Activated gamma-delta T cell (primary cell): ENCODE measurements at regions not wholly inside any gene's neighbourhood (a gene's known extent, or its start where the extent isn't known, plus 50 kb on each side); places are given as distances from the start of the nearest gene placed in this dataset.
"Not testable (repeated sequence)": the region's sequence is repeated elsewhere in the genome, so short reads cannot be mapped to it uniquely, and the experiment has no call there.

Experiments
- DNase-seq: peaks from one replicate; lab custom pipeline; 2025; lab: John Stamatoyannopoulos, UW

DNA sequence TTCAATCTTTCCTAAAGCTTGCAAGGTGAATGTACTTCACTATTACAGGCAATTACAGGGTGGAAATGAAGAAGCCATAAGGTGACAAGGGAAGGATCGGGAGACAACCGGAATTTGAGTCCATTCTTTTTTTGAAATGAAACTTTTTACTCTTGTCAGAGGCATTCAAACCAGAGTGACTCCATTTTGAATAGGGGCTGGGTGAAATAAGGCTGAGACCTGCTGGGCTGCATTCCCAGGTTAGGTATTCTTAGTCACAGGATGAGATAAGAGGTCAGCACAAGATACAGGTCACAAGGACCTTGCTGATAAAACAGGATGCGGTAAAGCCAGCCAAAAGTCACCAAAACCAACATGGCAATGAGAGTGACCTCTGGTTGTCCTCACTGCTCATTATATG lies 363.3 kb downstream of the TYW1 start:
- DNase-seq = no peak

DNA sequence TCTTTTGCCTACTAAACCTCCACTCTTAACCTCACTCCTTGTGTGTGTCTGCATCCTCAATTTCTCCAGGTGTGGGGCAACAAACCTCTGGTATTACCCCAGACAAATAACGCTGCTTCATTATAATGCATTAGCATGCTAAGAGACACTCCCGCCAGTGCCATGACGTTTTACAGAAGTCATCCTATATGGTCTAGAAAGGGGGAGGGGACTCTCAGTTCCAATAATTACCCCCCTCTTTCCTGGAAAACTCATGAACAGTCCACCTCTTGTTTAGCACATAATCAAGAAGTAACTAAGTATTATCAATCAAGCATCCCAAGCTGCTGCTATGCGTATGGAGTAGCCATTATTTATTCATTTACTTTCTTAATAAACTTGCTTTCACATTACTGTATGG lies 364.5 kb downstream of the TYW1 start:
- no peak for DNase-seq

DNA sequence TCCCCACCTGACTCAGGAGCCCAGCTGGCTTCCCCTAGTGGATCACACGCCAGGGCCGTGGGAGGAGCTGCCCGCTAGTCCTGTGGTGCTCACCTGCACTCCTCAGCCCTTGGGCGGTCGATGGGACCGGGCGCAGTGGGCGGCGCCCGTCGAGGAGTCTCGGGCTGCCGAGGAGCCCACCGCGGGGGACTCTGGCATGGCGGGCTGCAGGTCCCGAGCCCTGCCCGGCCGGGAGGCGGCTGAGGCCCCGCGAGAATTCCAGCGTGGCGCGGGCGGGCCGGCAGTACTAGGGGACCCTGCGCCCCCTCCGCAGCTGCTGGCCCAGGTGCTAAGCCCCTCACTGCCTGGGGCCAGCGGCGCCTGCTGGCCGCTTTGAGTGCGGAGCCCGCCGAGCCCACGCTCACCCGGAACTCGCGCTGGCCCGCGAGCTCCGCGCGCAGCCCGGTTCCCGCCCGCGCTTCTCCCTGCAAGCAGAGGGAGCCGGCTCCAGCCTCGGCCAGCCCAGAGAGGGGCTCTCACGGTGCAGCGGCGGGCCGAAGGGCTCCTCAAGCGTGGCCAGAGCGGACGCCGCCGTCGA lies 367.9 kb downstream of the TYW1 start:
- DNase-seq = no peak

DNA sequence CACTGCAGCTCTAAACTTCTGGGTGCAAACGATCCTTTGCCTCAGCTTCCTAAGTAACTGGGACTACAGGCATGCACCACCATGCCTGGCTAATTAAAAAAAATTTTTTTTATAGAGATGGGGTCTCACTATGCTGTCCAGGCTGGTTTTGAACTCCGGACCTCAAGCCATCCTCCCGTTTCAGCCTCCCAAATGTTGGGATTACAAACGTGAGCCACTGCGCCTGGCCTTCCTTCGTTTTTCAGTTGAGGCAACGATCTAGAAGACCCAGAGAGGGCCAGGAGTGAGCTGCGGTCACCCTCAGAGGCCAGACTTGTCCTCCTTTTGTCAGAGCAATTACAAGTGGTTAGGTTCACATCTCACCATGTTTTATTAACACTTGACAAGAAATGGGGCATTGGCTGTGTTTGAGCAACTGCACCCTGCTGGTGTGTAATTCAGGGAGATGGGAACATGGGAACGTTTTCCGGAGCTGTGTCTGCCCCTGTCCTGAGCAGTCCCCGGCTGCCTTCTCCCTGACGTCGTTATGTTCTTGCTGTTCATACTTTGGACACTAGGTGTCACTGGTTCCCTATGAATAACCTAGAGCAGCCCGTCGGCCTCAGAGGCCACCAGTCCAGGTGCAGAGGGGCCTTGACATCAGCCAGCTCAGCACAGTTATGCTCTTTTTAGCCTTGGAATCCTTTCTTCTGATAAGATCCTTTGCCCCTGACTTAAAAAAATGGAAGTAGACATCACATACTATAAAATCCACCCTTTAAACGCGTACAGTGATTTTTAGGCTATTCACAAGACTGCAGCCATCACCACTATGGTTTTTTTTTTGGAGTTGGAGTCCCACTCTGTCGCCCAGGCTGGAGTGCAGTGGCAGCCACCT lies 375.0 kb downstream of the TYW1 start:
- no peak for DNase-seq

DNA sequence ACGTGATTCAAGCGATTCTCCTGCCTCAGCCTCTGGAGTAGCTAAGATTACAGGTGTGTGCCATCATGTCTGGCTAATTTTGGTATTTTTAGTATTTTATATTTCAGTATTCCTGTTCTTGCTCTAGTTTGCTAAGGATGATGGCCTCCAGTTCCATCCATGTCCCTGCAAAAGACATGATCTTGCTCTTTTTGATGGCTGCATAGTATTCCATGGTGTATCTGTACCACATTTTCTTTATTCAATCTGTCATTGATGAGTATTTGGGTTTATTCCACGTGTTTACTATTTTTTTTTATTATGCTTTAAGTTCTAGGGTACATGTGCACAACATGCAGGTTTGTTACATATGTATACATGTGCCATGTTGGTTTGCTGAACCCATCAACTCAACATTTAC lies 376.8 kb downstream of the TYW1 start:
- DNase-seq = not testable (repeated sequence)

DNA sequence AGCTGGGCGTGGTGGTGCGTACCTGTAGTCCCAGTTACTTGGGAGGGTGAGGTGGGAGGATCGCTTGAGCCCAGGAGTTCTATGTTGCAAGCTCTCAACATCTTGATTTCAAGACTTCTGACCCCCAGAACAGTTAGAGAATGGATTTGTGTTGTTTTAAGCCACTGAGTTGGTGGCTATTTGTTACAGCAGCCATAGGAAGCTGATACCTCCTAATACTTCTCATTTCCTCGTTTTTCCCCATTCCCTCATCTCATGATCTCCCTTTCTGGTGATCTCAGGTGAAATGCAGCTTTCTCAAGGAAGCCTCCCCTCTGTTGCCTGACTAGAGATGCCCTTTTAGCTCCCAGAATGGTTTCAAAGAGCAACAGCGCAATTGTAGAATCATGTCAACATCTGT lies 378.8 kb downstream of the TYW1 start:
- DNase-seq = no peak

DNA sequence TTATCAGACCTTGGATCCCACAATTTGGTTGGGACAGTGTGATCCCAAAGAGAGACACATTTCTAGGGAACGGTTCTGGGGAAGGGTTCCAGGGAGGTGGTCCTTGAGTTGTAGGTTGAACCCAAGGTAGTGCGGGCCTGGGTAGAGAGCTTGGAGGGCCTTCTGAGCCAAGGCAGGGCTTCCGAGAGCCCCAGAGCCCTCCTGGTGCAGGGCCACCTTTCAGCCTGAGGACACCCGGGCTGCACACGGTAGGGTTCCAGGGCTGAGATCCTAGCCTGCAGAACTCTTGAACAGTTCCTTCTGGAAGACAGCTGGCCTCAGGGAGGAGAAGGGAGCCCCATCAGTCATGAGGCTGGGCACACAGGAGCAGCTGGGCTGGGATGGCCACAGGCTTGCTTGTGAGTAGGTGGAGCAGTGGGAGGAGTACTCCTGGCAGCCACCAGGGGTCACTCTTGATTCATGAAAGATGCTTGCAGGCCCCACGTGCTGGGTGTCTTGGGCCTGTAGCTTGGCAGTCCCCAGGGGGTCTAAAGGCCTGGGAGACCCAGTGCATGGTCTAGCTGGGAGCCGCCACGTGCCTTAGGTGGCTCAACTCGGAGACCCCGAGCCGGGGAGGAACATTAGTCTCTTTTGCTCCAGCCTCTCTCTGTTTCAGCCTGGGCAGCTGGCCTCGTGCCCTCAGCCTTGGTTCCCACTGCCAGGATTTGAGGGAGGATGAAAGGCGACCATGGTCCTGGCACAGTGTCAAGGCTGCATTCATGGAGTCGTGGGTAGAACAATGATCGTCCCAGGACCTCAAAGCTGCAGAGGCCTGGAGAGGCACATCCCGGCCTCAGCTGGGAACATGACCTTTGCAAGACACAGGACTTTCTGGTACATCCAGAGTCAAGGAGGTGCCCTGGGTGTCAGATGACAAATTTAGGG lies 381.6 kb downstream of the TYW1 start:
- DNase-seq = no peak

DNA sequence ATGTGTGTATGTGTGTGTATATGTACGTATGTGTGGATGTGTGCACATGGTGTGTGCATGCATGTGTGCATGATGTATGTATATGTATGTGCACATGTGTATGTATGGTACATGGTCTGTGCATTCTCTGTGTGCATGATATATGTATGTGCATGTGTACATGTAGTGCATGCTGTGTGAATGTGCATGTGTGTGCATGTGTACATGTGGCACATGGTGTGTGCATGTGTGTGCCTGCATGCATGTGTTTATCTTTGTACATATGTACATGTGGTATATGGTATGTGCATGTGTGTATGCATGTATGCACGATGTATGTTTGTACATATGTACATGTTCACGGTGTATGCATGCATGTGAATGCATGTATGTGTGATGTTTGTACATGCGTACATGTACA lies 383.7 kb downstream of the TYW1 start:
- DNase-seq = no peak

DNA sequence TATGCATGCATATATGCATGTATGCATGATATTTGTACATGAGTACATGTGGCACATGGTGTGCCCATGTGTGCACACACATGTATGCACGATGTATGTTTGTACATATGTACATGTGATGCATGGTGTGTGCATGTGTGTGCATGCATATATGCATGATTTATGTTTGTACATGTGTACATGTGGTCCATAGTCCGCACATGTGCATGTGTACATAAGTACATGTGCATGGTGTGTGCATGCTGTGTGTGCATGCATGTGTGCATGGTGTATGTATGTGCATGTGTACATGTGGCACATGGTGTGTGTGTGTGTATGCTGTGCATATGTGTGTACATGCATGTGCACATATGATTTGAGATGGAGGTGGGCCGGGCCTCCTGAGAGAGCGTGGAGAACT lies 384.2 kb downstream of the TYW1 start:
- DNase-seq = no peak

DNA sequence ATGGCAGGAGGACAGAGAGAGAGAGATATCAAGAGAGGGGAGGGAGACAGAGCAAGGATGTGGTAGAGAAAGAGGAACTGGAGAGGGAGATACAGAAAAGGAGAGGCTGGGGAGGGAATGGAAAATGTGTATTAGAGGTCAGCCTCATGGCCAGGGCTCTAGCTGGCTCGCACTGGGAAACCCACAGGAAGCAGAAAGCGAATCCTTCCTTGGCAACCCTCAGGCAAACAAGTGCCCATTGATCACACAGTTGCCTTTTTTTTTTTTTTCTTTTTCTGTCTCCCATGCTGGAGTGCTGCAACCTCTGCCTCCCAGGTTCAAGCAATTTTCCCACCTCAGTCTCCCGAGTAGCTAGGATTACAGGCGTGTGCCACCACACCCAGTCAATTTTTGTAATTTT lies 391.2 kb downstream of the TYW1 start:
- DNase-seq = no peak

DNA sequence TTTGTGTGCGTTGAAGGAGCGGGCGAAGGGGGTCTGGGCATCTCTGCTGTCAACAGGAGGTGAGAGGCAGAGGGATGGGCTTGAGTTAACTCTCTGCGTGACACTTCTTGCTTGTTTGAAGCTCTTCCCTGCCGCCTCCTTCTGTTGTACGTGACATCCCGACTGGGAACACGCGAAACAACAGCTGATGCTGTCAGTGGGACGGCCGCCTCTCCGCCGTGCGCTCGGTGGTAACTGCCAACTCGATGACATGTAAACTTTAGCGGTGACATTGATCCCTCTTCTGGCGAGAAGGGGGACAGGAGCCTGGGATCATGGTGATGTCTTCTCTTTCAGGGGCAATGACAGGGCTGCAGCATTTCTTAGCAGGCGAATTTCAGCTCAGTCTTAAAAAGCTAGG lies 394.5 kb downstream of the TYW1 start:
- DNase-seq = no peak

DNA sequence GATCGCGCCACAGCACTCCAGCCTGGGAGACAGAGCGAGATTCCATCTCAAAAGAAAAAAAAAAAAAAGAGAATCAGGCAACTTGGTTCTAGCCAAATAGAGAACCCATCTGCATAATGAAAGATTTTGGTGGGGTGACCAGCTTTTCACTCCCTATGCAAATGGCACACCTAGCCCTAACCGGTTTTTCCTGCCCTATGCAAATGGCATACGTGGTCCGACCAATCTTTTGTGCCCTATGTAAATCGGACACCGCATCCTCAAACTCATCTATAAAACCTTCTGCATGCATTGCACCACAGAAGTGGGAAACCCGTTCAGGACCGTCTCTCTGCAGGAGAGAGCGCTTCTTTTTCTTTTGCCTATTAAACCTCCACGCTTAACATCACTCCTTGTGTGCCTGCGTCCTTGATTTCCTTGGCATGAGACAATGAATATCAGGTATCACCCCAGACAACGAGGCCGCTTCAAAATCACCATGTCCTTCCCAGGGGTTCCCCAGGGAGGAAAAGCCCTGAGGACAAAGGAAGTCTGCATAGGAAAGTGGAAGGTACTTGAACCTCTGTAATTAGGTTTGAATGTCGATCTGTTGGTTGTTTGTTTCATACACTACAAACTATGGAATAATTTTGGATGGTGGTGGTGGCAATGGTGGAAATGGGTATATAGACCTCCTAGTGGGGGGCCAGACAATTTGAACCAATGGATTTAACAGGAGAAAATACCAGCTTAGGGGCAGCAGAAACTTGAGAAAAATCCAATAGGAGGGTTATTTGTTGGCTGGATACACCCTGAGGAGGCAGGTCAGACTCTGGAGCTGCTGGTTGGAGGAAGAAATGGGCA lies 396.2 kb downstream of the TYW1 start:
- DNase-seq = no peak

DNA sequence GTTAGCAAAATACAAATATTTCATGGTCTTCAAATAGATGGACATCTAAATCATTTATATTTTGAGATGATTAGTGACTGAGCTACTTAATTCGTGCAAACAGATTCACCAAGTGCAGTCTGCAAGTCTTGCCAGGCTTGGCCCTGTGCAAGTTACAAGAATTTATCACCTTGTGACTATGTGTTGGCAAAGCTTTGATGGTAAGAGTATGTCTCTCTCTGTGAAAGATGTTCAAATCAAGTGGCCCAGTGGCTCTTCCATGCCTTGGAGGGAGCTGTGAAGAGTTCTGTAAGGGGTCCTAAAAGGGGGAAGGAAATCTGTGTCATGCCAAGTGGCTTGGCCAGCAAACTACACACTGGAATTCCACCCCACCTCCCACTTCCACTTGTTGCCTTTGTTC lies 397.3 kb downstream of the TYW1 start:
- no peak for DNase-seq

DNA sequence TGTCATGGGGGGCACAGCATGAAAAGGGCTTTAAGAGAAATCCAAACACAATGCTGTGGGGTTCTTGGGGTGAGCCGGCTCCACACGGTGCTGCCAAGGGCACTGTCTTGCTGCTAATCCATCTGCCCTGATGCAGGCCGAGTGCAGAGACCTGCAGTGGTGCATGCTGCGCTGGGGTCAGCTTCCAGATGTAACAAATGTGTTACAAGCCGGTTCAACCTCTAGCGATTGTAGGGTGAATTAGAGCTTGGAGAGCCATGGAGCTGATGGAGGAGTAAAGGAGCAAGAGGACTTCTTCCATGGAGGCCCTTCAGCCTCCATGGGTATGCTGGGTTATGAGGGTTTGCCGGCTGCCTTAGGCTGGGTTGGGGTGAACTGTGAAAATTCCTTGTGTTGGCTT lies 402.3 kb downstream of the TYW1 start:
- DNase-seq = no peak

DNA sequence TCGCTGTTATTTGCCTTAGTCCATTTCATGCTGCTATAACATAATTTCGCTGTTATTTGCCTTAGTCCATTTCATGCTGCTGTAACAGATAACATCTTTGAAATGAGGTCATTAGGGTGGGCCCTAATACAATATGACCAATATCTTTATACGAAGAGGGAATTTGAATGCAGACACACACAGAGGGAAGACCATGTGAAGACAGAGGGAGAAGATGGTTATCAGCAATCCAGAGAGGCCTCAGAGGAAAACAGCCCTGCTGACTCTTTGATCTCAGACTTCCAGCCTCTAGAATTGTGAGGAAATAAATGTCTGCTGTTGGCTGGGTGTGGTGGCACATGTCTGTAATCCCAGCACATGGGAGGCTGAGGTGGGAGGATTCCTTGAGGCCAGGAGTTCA lies 404.9 kb downstream of the TYW1 start:
- no peak for DNase-seq

DNA sequence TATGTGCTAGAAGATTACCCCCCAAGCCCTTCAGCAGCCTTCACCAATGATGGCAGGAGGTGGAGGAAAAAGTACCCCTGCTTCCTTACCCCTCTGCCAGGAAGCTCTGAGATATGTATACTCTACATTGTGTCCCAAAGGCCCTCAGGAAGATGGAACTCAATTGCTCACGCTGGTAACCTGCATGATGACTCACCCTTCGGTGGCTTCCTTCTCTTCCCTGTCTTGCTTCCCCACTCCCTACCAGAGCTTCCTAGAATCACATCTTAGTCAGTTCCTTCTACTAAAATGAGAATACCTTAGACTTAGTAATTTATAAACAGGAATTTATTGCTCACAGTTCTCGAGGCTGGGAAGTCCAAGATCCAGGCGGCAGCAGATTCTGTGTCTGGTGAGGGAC lies 405.6 kb downstream of the TYW1 start:
- DNase-seq = no peak

DNA sequence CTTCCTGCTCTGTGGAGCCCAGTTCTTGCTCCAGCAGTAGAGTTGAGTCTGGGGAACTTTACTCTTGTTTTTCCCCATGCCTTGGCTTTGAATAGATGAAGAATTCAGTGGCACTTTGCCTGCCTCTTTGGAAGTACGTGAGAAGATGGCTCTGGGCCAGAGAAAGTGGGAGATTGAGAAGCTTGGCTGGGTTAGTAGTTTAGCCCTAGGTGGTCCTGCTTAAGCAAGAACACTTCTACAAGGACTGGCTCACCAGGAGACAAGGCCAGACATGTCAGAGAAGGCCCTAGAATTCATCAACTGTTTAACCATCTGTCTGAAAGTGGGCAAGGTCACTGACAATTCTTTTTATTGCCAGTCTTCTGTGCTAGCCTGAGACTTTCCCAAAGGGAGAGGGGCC lies 410.3 kb downstream of the TYW1 start:
- DNase-seq = no peak

DNA sequence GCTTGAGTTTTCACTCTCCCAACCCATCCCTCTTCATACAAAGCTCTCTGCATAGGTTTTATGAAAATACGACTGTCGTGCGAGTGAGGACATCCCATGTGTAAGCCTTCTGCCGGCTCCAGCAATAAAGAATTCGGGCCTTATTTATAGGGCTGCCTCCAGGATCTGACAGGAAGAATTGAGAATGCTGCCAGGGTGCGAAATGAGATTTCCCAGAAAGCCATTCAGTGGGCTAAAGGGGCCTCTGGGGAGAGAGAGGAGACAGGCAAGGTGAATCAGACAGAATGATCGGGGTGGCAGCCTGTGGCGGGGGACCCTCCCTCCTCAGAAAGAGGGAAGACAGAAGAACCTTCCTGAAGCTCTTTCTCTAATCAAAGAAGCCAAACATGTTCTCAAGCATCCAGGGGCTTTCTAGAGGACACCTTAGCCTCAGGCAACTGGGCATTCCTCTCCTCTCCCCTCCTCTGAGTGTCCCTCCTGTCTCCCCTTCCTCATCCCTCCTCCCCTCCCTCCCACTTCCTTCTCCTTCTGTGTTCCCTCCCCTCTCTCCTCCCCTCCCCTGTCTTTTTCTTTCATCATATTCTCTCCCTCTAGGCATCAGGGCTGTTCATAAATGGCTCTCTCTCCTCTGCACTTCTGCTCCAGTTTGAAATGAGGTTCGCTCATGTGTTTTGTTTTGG lies 410.9 kb downstream of the TYW1 start:
- no peak for DNase-seq

DNA sequence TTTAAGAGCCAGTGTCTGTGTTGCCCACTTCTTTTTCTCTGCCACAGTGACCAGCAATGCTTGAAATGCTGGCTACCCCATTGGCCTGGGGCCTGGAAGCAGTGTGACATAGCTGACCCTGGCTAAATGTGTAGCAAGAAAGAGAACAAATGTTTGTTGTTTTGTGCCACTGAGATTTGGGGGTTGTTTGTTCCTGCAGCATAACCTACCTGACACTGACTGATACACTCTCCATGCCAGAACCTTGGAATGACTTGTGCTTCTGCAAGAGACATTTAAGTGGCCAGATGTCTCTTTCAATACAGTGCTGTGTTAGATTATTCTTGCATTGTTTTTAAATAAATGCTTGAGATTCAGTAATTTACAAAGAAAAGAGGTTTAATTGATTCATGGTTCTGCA lies 411.5 kb downstream of the TYW1 start:
- DNase-seq = no peak

DNA sequence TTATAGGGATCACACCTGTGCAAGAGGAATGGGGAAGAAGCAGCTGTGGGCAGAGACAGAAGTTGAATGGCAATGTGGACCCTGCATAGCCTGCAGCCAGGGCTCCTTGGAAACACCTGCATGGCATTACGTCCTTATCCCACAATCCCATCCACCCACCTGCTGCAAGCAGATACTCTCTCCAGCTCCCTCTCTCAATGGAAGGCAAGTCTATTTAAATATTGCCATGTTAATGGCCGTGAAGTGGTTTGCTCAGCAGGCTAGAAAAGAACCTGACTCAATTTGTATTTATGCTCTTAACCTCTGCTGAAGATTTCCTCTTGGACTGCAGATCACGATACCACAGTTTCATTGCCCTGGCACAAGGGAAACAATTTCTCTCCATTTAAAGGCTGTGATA lies 417.0 kb downstream of the TYW1 start:
- no peak for DNase-seq

DNA sequence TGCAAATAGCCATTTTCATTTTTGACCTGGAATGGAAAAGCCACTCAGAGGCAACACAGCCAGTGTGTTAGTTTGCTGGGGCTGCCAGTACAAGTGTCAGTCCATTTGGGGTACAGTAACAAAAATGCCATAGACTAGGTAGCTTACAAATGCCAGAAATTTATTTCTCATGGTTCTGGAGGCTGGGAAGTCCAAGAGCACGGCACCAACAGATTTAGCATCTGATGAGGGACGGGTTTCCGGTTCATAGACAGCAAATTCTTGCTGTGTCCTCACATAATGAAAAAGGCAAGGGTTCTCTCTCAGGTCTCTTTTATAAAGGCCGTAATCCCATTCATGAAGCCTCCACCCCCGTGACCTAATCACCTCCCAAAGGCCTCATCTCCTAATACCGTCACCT lies 418.2 kb downstream of the TYW1 start:
- DNase-seq = no peak
